ENCODE measurements at regions not wholly inside any gene's neighbourhood (a gene's known extent, or its start where the extent isn't known, plus 50 kb on each side); places are given as distances from the start of the nearest gene placed in this dataset.
"Not testable (repeated sequence)": the region's sequence is repeated elsewhere in the genome, so short reads cannot be mapped to it uniquely, and the experiment has no call there.

GRCh38 chr11:116687458-116688201 is 85.2 kb downstream of the BUD13 start:
- Mint-ChIP-seq H3K36me3 (ENCODE audit: low read depth) (no peaks in the 10 kb centered on the region), H3K27me3 (ENCODE audit: low read depth) (peaks cover 20% of the 10 kb centered on the region), H3K27ac (ENCODE audit: unreplicated experiment) (no peak overlapping the region), H3K9me3 (no peaks in the 10 kb centered on the region), H3K4me3 (no peak overlapping the region), H3K4me1 (peaks cover 14% of the 10 kb centered on the region)
- no peak for TF ChIP-seq CTCF (conservative IDR thresholded peaks at IDR 0.05)
- DNase-seq (ENCODE audit: low read depth, low spot score) = no peak

- TF ChIP-seq CTCF (conservative IDR thresholded peaks at IDR 0.05) = no peak
- Mint-ChIP-seq H3K36me3 (ENCODE audit: low read depth) (no peaks in the 10 kb centered on the region), H3K9me3 (no peaks in the 10 kb centered on the region), H3K4me1 (peaks cover 14% of the 10 kb centered on the region), H3K27ac (ENCODE audit: unreplicated experiment) (no peak overlapping the region), H3K4me3 (no peak overlapping the region), H3K27me3 (ENCODE audit: low read depth) (peaks cover 21% of the 10 kb centered on the region)
- no peak for DNase-seq (ENCODE audit: low read depth, low spot score)
These were observed 85.9 kb downstream of the BUD13 start for GRCh38 chr11:116686866-116687265.

GRCh38 chr11:116683982-116684381 is 88.8 kb downstream of the BUD13 start:
- Mint-ChIP-seq H3K36me3 (ENCODE audit: low read depth) (no peaks in the 10 kb centered on the region), H3K4me1 (peaks cover 14% of the 10 kb centered on the region), H3K27me3 (ENCODE audit: low read depth) (peaks cover 27% of the 10 kb centered on the region), H3K4me3 (no peak overlapping the region), H3K27ac (ENCODE audit: unreplicated experiment) (no peak overlapping the region), H3K9me3 (no peaks in the 10 kb centered on the region)
- no peak for DNase-seq (ENCODE audit: low read depth, low spot score)
- TF ChIP-seq CTCF (conservative IDR thresholded peaks at IDR 0.05) = no peak

GRCh38 chr11:116680349-116681125 is 92.2 kb downstream of the BUD13 start:
- no peak overlapping the region for H3K4me3 Mint-ChIP-seq
- H3K27ac Mint-ChIP-seq (ENCODE audit: unreplicated experiment) = no peak overlapping the region
- DNase-seq (ENCODE audit: low read depth, low spot score) = no peak
- peak; percentile 43 for TF ChIP-seq CTCF (conservative IDR thresholded peaks at IDR 0.05)
- H3K4me1 Mint-ChIP-seq = no peaks in the 10 kb centered on the region
- H3K9me3 Mint-ChIP-seq = peaks cover 7% of the 10 kb centered on the region
- peaks cover 3% of the 10 kb centered on the region for H3K36me3 Mint-ChIP-seq (ENCODE audit: low read depth)
- peaks cover 27% of the 10 kb centered on the region for H3K27me3 Mint-ChIP-seq (ENCODE audit: low read depth)

- Mint-ChIP-seq H3K4me1 (no peaks in the 10 kb centered on the region), H3K9me3 (peaks cover 15% of the 10 kb centered on the region), H3K36me3 (ENCODE audit: low read depth) (peaks cover 3% of the 10 kb centered on the region), H3K4me3 (no peak overlapping the region), H3K27me3 (ENCODE audit: low read depth) (peaks cover 16% of the 10 kb centered on the region), H3K27ac (ENCODE audit: unreplicated experiment) (no peak overlapping the region)
- no peak for DNase-seq (ENCODE audit: low read depth, low spot score)
- TF ChIP-seq CTCF (conservative IDR thresholded peaks at IDR 0.05) = no peak
These were observed 93.9 kb downstream of the BUD13 start for GRCh38 chr11:116678887-116679286.

- not testable (repeated sequence) for H3K36me3 Mint-ChIP-seq (ENCODE audit: low read depth); H3K27ac Mint-ChIP-seq (ENCODE audit: unreplicated experiment); H3K4me1 Mint-ChIP-seq; H3K4me3 Mint-ChIP-seq; DNase-seq (ENCODE audit: low read depth, low spot score)
- Mint-ChIP-seq H3K9me3 (peaks cover 18% of the 10 kb centered on the region), H3K27me3 (ENCODE audit: low read depth) (peaks cover 47% of the 10 kb centered on the region)
These were observed 105.5 kb downstream of the BUD13 start for GRCh38 chr11:116667318-116667717.

GRCh38 chr11:116666673-116667249 is 106.0 kb downstream of the BUD13 start:
- not testable (repeated sequence) for H3K4me1 Mint-ChIP-seq; H3K4me3 Mint-ChIP-seq; H3K36me3 Mint-ChIP-seq (ENCODE audit: low read depth); DNase-seq (ENCODE audit: low read depth, low spot score); H3K27ac Mint-ChIP-seq (ENCODE audit: unreplicated experiment)
- peaks cover 47% of the 10 kb centered on the region for H3K27me3 Mint-ChIP-seq (ENCODE audit: low read depth)
- peaks cover 18% of the 10 kb centered on the region for H3K9me3 Mint-ChIP-seq
